GM12875 (cell line): ENCODE measurements at regions not wholly inside any gene's neighbourhood (a gene's known extent, or its start where the extent isn't known, plus 50 kb on each side); places are given as distances from the start of the nearest gene placed in this dataset.

Experiments
- H3K4me3 ChIP-seq: one replicate; pipeline ENCODE4 v1.5.1; 2011; ENCODE audit warnings: low read depth, low read length, control low read depth
- TF ChIP-seq, protein P1 (sequence below): IDR thresholded peaks from 2 replicates; pipeline ENCODE4 v1.5.1; 2011; ENCODE audit warnings: low read depth, mild to moderate bottlenecking, control low read depth, inconsistent platforms, low read length, moderate library complexity, borderline replicate concordance; ENCODE audit not compliant: insufficient read depth

DNA sequence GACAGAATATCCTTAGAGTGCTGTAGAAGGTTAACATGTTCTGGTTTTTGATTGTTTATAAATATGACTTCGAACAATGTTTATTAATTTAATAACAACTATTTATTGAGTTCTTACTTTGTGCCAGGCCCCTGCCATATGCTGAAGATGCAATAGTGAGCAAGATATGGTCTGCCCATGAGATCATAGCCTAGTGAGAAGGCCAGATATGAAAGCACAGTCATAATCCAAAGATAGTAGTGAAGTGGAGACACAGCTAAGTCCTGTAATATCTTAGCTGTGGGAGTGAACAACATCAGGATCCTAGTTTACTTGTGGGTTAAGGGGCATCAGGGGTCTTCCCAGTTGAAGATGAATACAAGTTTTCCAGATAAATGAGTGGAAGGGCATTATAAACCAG is 189.4 kb upstream of the FBXO33 start:
- TF ChIP-seq, protein P1, sequence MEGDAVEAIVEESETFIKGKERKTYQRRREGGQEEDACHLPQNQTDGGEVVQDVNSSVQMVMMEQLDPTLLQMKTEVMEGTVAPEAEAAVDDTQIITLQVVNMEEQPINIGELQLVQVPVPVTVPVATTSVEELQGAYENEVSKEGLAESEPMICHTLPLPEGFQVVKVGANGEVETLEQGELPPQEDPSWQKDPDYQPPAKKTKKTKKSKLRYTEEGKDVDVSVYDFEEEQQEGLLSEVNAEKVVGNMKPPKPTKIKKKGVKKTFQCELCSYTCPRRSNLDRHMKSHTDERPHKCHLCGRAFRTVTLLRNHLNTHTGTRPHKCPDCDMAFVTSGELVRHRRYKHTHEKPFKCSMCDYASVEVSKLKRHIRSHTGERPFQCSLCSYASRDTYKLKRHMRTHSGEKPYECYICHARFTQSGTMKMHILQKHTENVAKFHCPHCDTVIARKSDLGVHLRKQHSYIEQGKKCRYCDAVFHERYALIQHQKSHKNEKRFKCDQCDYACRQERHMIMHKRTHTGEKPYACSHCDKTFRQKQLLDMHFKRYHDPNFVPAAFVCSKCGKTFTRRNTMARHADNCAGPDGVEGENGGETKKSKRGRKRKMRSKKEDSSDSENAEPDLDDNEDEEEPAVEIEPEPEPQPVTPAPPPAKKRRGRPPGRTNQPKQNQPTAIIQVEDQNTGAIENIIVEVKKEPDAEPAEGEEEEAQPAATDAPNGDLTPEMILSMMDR = no peak
- no peak overlapping the region for H3K4me3 ChIP-seq

DNA sequence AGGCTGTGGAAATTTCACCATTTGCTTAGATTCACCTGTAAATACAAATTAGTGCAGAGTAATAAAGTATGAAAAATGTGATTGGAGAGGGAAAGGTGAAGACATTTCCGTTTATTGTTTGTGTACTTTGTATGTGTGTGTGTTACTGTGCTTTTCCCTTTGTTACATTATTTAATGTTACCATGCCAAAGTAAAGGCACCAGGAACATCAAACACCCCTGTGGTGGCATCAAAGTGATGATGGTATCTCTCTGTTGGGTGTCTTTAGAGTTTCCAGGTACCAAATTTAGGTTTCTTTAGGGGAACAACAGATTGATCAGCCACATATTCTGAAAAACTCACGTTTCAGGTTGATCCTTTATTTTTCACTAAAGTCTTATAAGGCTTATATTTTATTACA is 189.0 kb upstream of the FBXO33 start:
- H3K4me3 ChIP-seq = no peak overlapping the region
- TF ChIP-seq, protein P1 = no peak

DNA sequence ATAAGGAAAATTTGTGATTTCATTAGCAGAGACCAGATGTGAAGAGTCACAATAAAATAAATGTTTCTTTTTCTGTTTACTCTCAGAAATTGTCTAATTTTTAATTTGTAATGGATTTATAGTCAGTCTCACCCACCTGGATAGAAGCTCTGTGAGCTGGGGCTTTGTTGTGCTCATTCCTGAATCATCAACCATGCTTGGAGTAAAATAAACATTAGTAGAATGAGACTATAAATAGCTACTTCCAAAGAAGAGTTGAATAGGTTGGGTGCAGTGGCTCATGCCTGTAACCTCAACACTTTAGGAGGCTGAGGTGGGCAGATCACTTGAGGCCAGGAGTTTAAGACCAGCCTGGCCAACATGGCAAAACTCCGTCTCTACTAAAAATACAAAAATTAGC is 185.3 kb upstream of the FBXO33 start:
- TF ChIP-seq, protein P1 = no peak
- no peak overlapping the region for H3K4me3 ChIP-seq

DNA sequence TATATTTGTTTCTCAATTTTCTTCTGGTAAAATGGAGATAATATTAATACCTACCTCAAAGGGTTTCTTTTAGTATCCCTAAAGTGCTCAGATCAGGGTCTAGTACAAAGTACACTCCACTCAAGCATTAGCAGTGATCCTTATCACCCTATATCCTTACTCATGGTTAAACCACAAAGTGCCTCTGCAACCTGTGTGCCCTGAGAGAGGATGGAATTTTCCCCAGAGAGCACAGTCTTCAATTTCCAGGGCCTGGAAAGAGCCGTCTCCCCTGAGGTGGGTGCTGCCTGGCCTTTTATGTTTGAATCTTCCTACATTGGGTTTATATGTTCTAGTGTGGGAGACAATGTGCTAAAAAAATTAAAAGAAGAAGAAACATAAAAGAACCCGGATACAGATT is 183.1 kb upstream of the FBXO33 start:
- TF ChIP-seq, protein P1 = no peak
- H3K4me3 ChIP-seq = no peak overlapping the region

DNA sequence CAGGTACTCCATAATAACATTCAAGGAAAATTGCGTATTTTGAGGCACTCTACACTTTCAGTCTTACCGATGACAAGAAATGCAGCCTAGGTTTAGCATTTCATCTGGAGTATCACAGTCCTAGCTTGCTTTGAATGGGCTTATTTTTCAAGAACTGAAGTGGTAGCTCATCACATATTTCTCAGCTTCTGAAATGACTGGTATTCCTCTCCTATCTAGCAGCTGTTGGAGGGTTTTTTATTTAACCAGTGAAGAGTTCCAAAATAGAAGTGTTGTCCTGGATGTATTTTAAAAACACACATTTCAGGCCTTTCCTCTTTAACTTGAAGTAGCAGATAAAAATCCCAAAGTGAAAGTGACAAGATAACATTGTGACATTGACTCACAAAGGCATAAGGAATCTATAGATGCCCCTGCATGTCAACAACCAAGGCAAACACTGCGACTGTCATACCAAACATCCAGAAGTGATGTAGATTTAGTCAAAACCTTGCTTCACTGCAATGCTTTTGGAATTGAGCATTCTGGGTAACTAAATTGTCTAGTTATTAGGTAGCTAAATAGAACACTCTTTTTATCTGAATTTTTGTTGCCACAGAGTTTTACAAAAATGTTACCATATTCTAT is 182.2 kb upstream of the FBXO33 start:
- H3K4me3 ChIP-seq = no peak overlapping the region
- TF ChIP-seq, protein P1 = no peak

DNA sequence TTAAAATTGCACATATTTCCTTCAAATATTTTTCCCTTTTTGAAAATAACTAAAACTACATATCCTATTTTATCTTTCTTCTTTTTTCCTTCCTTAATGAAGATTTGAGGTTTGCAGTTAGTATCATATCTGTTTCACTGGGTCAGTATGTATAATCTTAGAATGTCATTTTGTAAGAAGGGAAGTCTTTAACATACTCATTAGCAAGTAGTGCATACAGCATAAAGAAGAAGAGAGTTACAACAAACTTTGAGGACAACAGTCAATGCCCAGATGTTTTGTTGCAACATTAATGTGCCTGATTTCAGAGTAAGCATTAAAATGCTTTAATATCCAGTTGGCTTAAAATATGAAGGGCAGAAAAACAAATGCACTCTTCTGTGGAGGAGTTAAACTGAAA is 176.9 kb upstream of the FBXO33 start:
- no peak overlapping the region for H3K4me3 ChIP-seq
- TF ChIP-seq, protein P1 = no peak

DNA sequence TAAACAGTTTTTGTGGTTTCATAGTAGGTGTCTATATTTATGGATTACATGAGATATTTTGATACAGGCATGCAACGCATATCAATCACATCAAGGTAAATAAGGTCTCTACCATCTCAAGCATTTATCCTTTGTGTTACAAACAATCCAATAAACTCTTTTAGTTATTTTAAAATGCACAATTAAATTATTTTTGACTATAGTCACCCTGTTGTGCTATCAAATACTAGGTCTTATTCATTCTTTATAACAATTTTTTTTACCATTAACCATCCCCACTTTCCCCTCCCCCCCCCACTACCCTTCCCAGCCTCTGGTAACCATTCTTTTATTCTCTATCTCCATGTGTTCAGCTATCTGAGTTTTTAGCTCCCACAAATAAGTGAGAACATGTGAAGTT is 175.7 kb upstream of the FBXO33 start:
- H3K4me3 ChIP-seq = no peak overlapping the region
- TF ChIP-seq, protein P1 = no peak
